Gastroesophageal sphincter (tissue), 3 donors: ENCODE measurements at regions not wholly inside any gene's neighbourhood (a gene's known extent, or its start where the extent isn't known, plus 50 kb on each side); places are given as distances from the start of the nearest gene placed in this dataset.

Source experiments
- EP300 ChIP-seq: sonication (generic); formaldehyde crosslinking; IDR thresholded peaks from one replicate; pipeline ENCODE4 v1.6.1; 2017; ENCODE audit warnings: antibody characterized with exemption, mild to moderate bottlenecking
- POLR2A ChIP-seq, 2 donors: fragments of 450-650 bp; IDR thresholded peaks; one replicate each; pipeline ENCODE4 v1.6.1; 2017; ENCODE audit warnings: antibody characterized with exemption in 2 of 2, mild to moderate bottlenecking in 2 of 2, moderate library complexity in 1 of 2
- POLR2AphosphoS5 ChIP-seq: sonication (generic); formaldehyde crosslinking; IDR thresholded peaks from one replicate; pipeline ENCODE4 v1.6.1; 2017; ENCODE audit warnings: antibody characterized with exemption
- TF ChIP-seq, protein P1 (sequence below), 4 experiments: fragments of 200-600 bp in 2 of 4; fragments of 450-650 bp in 2 of 4; sonication (generic) in 1 of 4; IDR thresholded peaks; one replicate each; pipeline ENCODE4 v1.5.1; 2017 to 2019; ENCODE audit warnings: antibody characterized with exemption in 4 of 4, mild to moderate bottlenecking in 2 of 4, moderate library complexity in 2 of 4

DNA sequence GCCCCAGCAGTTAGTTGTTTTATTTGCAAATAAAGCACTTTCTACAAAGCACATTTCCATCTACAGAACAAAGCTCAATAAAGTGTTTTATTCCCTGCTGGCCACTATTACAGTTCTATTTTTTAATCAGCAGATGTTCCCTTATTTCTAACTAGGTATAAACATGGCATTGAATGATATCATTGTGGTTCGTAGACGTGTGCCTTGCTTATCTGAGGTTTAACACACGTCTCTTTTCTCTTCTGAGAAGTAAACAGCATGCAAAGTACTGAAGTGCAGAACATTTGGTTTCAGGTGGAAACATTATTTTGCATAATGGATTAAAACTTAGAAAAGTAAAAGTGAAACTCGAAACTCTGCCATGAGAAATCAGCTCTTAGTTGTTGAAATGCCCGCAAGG lies 1989.3 kb upstream of the WWC1 start:
- TF ChIP-seq, protein P1, sequence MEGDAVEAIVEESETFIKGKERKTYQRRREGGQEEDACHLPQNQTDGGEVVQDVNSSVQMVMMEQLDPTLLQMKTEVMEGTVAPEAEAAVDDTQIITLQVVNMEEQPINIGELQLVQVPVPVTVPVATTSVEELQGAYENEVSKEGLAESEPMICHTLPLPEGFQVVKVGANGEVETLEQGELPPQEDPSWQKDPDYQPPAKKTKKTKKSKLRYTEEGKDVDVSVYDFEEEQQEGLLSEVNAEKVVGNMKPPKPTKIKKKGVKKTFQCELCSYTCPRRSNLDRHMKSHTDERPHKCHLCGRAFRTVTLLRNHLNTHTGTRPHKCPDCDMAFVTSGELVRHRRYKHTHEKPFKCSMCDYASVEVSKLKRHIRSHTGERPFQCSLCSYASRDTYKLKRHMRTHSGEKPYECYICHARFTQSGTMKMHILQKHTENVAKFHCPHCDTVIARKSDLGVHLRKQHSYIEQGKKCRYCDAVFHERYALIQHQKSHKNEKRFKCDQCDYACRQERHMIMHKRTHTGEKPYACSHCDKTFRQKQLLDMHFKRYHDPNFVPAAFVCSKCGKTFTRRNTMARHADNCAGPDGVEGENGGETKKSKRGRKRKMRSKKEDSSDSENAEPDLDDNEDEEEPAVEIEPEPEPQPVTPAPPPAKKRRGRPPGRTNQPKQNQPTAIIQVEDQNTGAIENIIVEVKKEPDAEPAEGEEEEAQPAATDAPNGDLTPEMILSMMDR (IDR thresholded peaks at IDR 0.05): no peak
- TF ChIP-seq POLR2A (IDR thresholded peaks at IDR 0.05) (no peak), POLR2AphosphoS5 (no peak), EP300 (no peak)
